ENCODE measurements at regions not wholly inside any gene's neighbourhood (a gene's known extent, or its start where the extent isn't known, plus 50 kb on each side); places are given as distances from the start of the nearest gene placed in this dataset.

DNA sequence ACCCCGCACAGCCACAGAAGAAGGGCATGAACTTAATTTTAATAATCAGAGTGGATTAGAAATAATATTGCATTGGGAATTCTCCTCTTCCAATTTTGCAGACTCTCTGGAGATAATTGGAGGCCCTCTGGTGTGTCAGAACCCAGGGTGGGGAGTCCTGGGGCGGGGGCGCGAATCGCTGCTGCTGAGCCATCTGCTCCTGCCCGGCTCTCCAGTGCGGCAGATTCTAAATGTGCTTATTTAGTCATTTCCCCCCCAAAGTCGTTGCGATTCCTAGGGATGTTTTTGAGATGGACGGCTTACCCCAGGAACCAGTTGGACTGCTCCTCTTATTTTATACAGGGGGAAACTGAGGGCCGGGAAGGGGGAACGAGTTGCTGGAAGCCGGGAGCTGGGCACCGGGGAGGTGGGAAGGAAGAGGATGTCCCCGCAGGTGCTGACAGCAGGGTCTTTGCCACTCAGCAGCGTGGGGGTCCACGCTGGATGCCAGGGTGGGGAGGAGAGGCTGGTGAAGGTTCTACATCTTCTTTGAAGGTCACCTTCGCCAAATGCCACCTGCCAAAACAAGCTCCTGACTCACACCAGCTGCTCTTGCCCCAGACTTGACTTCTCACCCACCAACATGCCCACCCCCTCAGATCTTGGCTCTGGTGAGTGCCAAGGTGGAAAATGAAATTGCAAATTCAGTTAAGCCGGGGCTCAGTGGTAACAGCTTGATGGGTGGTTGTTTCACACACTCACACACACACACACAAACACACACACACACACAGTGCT is 91.3 kb upstream of the PRR23E start:
- Mint-ChIP-seq H3K27ac (no peak overlapping the region), H3K27me3 (ENCODE audit: low read depth in 3 of 3) (peaks cover 8 to 9% (median 9%) of the 10 kb centered on the region in 3 donors), H3K36me3 (no peaks in the 10 kb centered on the region), H3K9me3 (no peaks in the 10 kb centered on the region), H3K4me3 (no peak overlapping the region), H3K4me1 (no peaks in the 10 kb centered on the region)
- Histone ChIP-seq H3K36me3 (replicated peaks in 1 of 2; ENCODE audit: control insufficient read depth in 1 of 2, insufficient read depth in 2 of 2, low read length in 2 of 2) (no peaks in the 10 kb centered on the region), H3K4me3 (replicated peaks in 1 of 3; ENCODE audit: low read depth in 2 of 3, low read length in 3 of 3) (no peak overlapping the region), H3K9me3 (replicated peaks in 1 of 2; ENCODE audit: control insufficient read depth in 1 of 2, insufficient read depth in 1 of 2, low read length in 2 of 2) (no peaks in the 10 kb centered on the region), H3K9ac (ENCODE audit: insufficient read depth, low read length, poor library complexity, severe bottlenecking) (no peak overlapping the region), H2AFZ (ENCODE audit: insufficient read depth, low read depth, low read length, poor library complexity, severe bottlenecking) (no peak overlapping the region), H3K4me2 (replicated peaks; ENCODE audit: extremely low read depth, low read length, poor library complexity, severe bottlenecking) (no peak overlapping the region), H3K79me2 (ENCODE audit: insufficient read depth, low read length) (no peaks in the 10 kb centered on the region), H3K4me1 (ENCODE audit: control insufficient read depth in 1 of 2, insufficient read depth in 2 of 2, low read length in 2 of 2) (no peaks in the 10 kb centered on the region), H3K27me3 (ENCODE audit: control insufficient read depth in 2 of 2, insufficient read depth in 2 of 2, low read length in 2 of 2) (peaks cover 0 to 3% of the 10 kb centered on the region in 2 donors), H4K20me1 (ENCODE audit: insufficient read depth, low read length) (no peaks in the 10 kb centered on the region), H3K27ac (ENCODE audit: low read depth in 1 of 2, low read length in 2 of 2) (no peak overlapping the region)
- DNase-seq, result no peak
- intact Hi-C loops (cut with micrococcal nuclease), result no loop called here
- 96% methylated on average over 4 of the region's 19 CpGs for WGBS (ENCODE audit: insufficient coverage)
- TF ChIP-seq, protein P1, sequence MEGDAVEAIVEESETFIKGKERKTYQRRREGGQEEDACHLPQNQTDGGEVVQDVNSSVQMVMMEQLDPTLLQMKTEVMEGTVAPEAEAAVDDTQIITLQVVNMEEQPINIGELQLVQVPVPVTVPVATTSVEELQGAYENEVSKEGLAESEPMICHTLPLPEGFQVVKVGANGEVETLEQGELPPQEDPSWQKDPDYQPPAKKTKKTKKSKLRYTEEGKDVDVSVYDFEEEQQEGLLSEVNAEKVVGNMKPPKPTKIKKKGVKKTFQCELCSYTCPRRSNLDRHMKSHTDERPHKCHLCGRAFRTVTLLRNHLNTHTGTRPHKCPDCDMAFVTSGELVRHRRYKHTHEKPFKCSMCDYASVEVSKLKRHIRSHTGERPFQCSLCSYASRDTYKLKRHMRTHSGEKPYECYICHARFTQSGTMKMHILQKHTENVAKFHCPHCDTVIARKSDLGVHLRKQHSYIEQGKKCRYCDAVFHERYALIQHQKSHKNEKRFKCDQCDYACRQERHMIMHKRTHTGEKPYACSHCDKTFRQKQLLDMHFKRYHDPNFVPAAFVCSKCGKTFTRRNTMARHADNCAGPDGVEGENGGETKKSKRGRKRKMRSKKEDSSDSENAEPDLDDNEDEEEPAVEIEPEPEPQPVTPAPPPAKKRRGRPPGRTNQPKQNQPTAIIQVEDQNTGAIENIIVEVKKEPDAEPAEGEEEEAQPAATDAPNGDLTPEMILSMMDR (IDR thresholded peaks at IDR 0.05), result no peak

DNA sequence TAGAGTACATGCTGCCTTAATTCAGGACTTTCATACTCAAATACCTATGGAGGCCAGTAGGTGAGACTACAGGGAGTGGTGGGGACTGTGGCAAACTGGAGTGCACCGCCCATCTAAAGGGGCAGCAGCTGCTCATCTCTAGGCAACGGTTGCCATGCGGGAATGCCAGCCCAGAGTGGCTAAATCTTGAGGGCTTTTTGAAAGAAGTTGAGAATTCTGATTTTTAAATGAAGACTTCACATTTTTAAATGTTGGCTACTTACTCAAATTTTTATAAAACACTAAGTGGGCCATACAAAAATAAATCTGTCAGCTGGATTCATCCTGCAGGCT is 90.8 kb upstream of the PRR23E start:
- H3K27me3 Mint-ChIP-seq (ENCODE audit: low read depth in 3 of 3), result peaks cover 8 to 9% (median 9%) of the 10 kb centered on the region in 3 donors
- no peaks in the 10 kb centered on the region for H3K36me3 Mint-ChIP-seq
- Histone ChIP-seq H3K27me3 (ENCODE audit: control insufficient read depth in 2 of 2, insufficient read depth in 2 of 2, low read length in 2 of 2) (peaks cover 0 to 3% of the 10 kb centered on the region in 2 donors), H4K20me1 (ENCODE audit: insufficient read depth, low read length) (no peaks in the 10 kb centered on the region), H2AFZ (ENCODE audit: insufficient read depth, low read depth, low read length, poor library complexity, severe bottlenecking) (no peak overlapping the region), H3K4me3 (replicated peaks in 1 of 3; ENCODE audit: low read depth in 2 of 3, low read length in 3 of 3) (no peak overlapping the region), H3K4me1 (ENCODE audit: control insufficient read depth in 1 of 2, insufficient read depth in 2 of 2, low read length in 2 of 2) (no peaks in the 10 kb centered on the region), H3K9ac (ENCODE audit: insufficient read depth, low read length, poor library complexity, severe bottlenecking) (no peak overlapping the region), H3K9me3 (replicated peaks in 1 of 2; ENCODE audit: control insufficient read depth in 1 of 2, insufficient read depth in 1 of 2, low read length in 2 of 2) (no peaks in the 10 kb centered on the region), H3K4me2 (replicated peaks; ENCODE audit: extremely low read depth, low read length, poor library complexity, severe bottlenecking) (no peak overlapping the region), H3K27ac (ENCODE audit: low read depth in 1 of 2, low read length in 2 of 2) (no peak overlapping the region), H3K36me3 (replicated peaks in 1 of 2; ENCODE audit: control insufficient read depth in 1 of 2, insufficient read depth in 2 of 2, low read length in 2 of 2) (no peaks in the 10 kb centered on the region), H3K79me2 (ENCODE audit: insufficient read depth, low read length) (no peaks in the 10 kb centered on the region)
- H3K9me3 Mint-ChIP-seq, result no peaks in the 10 kb centered on the region
- no CpG with 5 or more reads among the region's 3 CpGs for WGBS (ENCODE audit: insufficient coverage)
- TF ChIP-seq, protein P1 (IDR thresholded peaks at IDR 0.05), result no peak
- intact Hi-C loops (cut with micrococcal nuclease), result no loop called here
- no peaks in the 10 kb centered on the region for H3K4me1 Mint-ChIP-seq
- no peak overlapping the region for H3K27ac Mint-ChIP-seq
- DNase-seq, result no peak
- no peak overlapping the region for H3K4me3 Mint-ChIP-seq

Data from CD14-positive monocyte (primary cell).